OCI-LY1 (cell line): ENCODE measurements at regions not wholly inside any gene's neighbourhood (a gene's known extent, or its start where the extent isn't known, plus 50 kb on each side); places are given as distances from the start of the nearest gene placed in this dataset.
"Not testable (repeated sequence)": the region's sequence is repeated elsewhere in the genome, so short reads cannot be mapped to it uniquely, and the experiment has no call there.

ENCODE experiments used
- H2AFZ ChIP-seq: fragments of 200-600 bp; sonication (generic), shearing (Covaris generic); 2 replicates; pipeline ENCODE4 v1.6.0; 2014; ENCODE audit warnings: antibody characterized with exemption, mild to moderate bottlenecking, low read length
- H3F3A ChIP-seq: fragments of 200-600 bp; sonication (generic), shearing (Covaris generic); 2 replicates; pipeline ENCODE4 v1.6.0; 2014; ENCODE audit warnings: mild to moderate bottlenecking, antibody characterized with exemption, low read length, moderate library complexity; ENCODE audit not compliant: insufficient read depth
- H3K27ac ChIP-seq: fragments of 200-600 bp; sonication (generic); 2 replicates; pipeline ENCODE4 v1.5.1; 2014; ENCODE audit warnings: low read length, mixed run types, mild to moderate bottlenecking, low read depth; ENCODE audit not compliant: poor library complexity, severe bottlenecking
- H3K27me3 ChIP-seq: fragments of 200-600 bp; sonication (generic); 2 replicates; pipeline ENCODE4 v1.6.0; 2014; ENCODE audit warnings: antibody characterized with exemption, mild to moderate bottlenecking, low read length, moderate library complexity; ENCODE audit not compliant: insufficient read depth
- H3K36me3 ChIP-seq: fragments of 200-600 bp; sonication (generic); 2 replicates; pipeline ENCODE4 v1.6.1; 2014; ENCODE audit warnings: mild to moderate bottlenecking, antibody characterized with exemption, low read length, moderate library complexity, mixed read lengths; ENCODE audit not compliant: insufficient read depth
- H3K4me1 ChIP-seq: fragments of 200-600 bp; sonication (generic); 2 replicates; pipeline ENCODE4 v1.5.1; 2014; ENCODE audit warnings: mild to moderate bottlenecking, low read length, moderate library complexity; ENCODE audit not compliant: insufficient read depth, severe bottlenecking
- H3K4me2 ChIP-seq: fragments of 200-600 bp; sonication (generic), shearing (Covaris generic); 2 replicates; pipeline ENCODE4 v1.6.1; 2014; ENCODE audit warnings: low read length
- H3K4me3 ChIP-seq: fragments of 200-600 bp; sonication (generic); 2 replicates; pipeline ENCODE4 v1.5.1; 2014; ENCODE audit warnings: low read length, low read depth, mild to moderate bottlenecking, mixed read lengths; ENCODE audit not compliant: poor library complexity, severe bottlenecking
- H3K79me2 ChIP-seq: fragments of 200-600 bp; shearing (Covaris generic); 2 replicates; pipeline ENCODE4 v1.6.1; 2016; ENCODE audit warnings: mixed run types, low read length, mixed read lengths; ENCODE audit not compliant: insufficient read depth
- H3K9ac ChIP-seq: fragments of 200-600 bp; sonication (generic), shearing (Covaris generic); 2 replicates; pipeline ENCODE4 v1.6.1; 2014; ENCODE audit warnings: mild to moderate bottlenecking, low read length, mixed read lengths
- H3K9me2 ChIP-seq: fragments of 200-600 bp; sonication (generic), shearing (Covaris generic); 2 replicates; pipeline ENCODE4 v1.6.1; 2014; ENCODE audit warnings: low read depth, mild to moderate bottlenecking, low read length, mixed read lengths
- H3K9me3 ChIP-seq: fragments of 200-600 bp; shearing (Covaris generic); 2 replicates; pipeline ENCODE4 v1.6.1; 2014; ENCODE audit warnings: low read length, mixed read lengths
- H4K20me1 ChIP-seq: fragments of 200-600 bp; sonication (generic), shearing (Covaris generic); 2 replicates; pipeline ENCODE4 v1.6.0; 2016; ENCODE audit warnings: mild to moderate bottlenecking, low read length; ENCODE audit not compliant: insufficient read depth
- CTCF ChIP-seq: fragments of 200-600 bp; sonication (generic), shearing (Covaris generic); IDR thresholded peaks from 2 replicates; pipeline ENCODE4 v1.5.1; 2017; ENCODE audit warnings: mild to moderate bottlenecking, antibody characterized with exemption, low read length, moderate library complexity, mixed read lengths
- EZH2 ChIP-seq: fragments of 200-600 bp; sonication (generic), shearing (Covaris generic); IDR thresholded peaks from 2 replicates; pipeline ENCODE4 v1.8.0; 2017; ENCODE audit warnings: borderline replicate concordance, mixed run types, mild to moderate bottlenecking, antibody characterized with exemption, low read length, moderate library complexity, mixed read lengths

GRCh38 chr5:12592228-12592627, 688.0 kb upstream of the CTNND2 start:
- H2AFZ ChIP-seq = no peak overlapping the region
- no peak overlapping the region for H3K4me3 ChIP-seq
- H3K36me3 ChIP-seq = no peaks in the 10 kb centered on the region
- no peaks in the 10 kb centered on the region for H3K4me1 ChIP-seq
- H3K9me2 ChIP-seq = no peaks in the 10 kb centered on the region
- H3K9ac ChIP-seq = no peak overlapping the region
- TF ChIP-seq CTCF = no peak
- TF ChIP-seq EZH2 = no peak
- H3K27ac ChIP-seq = no peak overlapping the region
- no peaks in the 10 kb centered on the region for H3K9me3 ChIP-seq
- no peaks in the 10 kb centered on the region for H3K27me3 ChIP-seq
- no peak overlapping the region for H3K4me2 ChIP-seq
- no peaks in the 10 kb centered on the region for H3K79me2 ChIP-seq
- H3F3A ChIP-seq = no peaks in the 10 kb centered on the region
- no peaks in the 10 kb centered on the region for H4K20me1 ChIP-seq

GRCh38 chr5:12586406-12586805, 682.2 kb upstream of the CTNND2 start:
- H3K4me3 ChIP-seq = no peak overlapping the region
- TF ChIP-seq EZH2 = no peak
- TF ChIP-seq CTCF = no peak
- H3K79me2 ChIP-seq = no peaks in the 10 kb centered on the region
- H3K36me3 ChIP-seq = no peaks in the 10 kb centered on the region
- no peaks in the 10 kb centered on the region for H3K9me2 ChIP-seq
- H3K9ac ChIP-seq = no peak overlapping the region
- H3K4me1 ChIP-seq = no peaks in the 10 kb centered on the region
- H3F3A ChIP-seq = no peaks in the 10 kb centered on the region
- H4K20me1 ChIP-seq = no peaks in the 10 kb centered on the region
- no peak overlapping the region for H2AFZ ChIP-seq
- H3K4me2 ChIP-seq = no peak overlapping the region
- no peaks in the 10 kb centered on the region for H3K27me3 ChIP-seq
- H3K9me3 ChIP-seq = no peaks in the 10 kb centered on the region
- no peak overlapping the region for H3K27ac ChIP-seq

GRCh38 chr5:12578803-12579202, 674.6 kb upstream of the CTNND2 start:
- not testable (repeated sequence) for H3F3A ChIP-seq, H3K79me2 ChIP-seq, H3K9me3 ChIP-seq, H3K27me3 ChIP-seq, H3K9me2 ChIP-seq, H2AFZ ChIP-seq, H3K36me3 ChIP-seq, H3K27ac ChIP-seq, H3K9ac ChIP-seq, H3K4me1 ChIP-seq, H3K4me2 ChIP-seq, H3K4me3 ChIP-seq, H4K20me1 ChIP-seq

- not testable (repeated sequence) for H3K9ac ChIP-seq, H3K36me3 ChIP-seq, H2AFZ ChIP-seq, H3F3A ChIP-seq, H3K4me3 ChIP-seq, H4K20me1 ChIP-seq, H3K9me2 ChIP-seq, H3K4me1 ChIP-seq, H3K27ac ChIP-seq, H3K27me3 ChIP-seq, H3K79me2 ChIP-seq, H3K4me2 ChIP-seq, H3K9me3 ChIP-seq
These were observed 672.7 kb upstream of the CTNND2 start for GRCh38 chr5:12576953-12577352.

GRCh38 chr5:12574298-12575093, 670.2 kb upstream of the CTNND2 start:
- H3K27me3 ChIP-seq, H3K79me2 ChIP-seq, H3K27ac ChIP-seq, H3K4me1 ChIP-seq, H3K36me3 ChIP-seq, H3F3A ChIP-seq, H2AFZ ChIP-seq, H3K4me3 ChIP-seq, H3K4me2 ChIP-seq, H3K9me3 ChIP-seq, H4K20me1 ChIP-seq, H3K9me2 ChIP-seq, H3K9ac ChIP-seq: not testable (repeated sequence)

- not testable (repeated sequence) for H3K27ac ChIP-seq, H2AFZ ChIP-seq, H3K9me3 ChIP-seq, H3K36me3 ChIP-seq, H3K4me1 ChIP-seq, H3K27me3 ChIP-seq, H3K4me2 ChIP-seq, H3K4me3 ChIP-seq, H4K20me1 ChIP-seq, H3K79me2 ChIP-seq, H3F3A ChIP-seq, H3K9me2 ChIP-seq, H3K9ac ChIP-seq
These were observed 669.7 kb upstream of the CTNND2 start for GRCh38 chr5:12573916-12574297.
